Cardiac muscle cell (in vitro differentiated cells and primary cell): ENCODE measurements at regions not wholly inside any gene's neighbourhood (a gene's known extent, or its start where the extent isn't known, plus 50 kb on each side); places are given as distances from the start of the nearest gene placed in this dataset.
A peak's percentile ranks its signal among the peaks of the same experiment; 100 is the strongest.

ENCODE experiments used
- DNase-seq, 2 donors: peaks; one replicate each; pipeline versions ENCODE4 v3.0.0 to v3.0.0-alpha.2; 2010 to 2017; ENCODE audit warnings: low read depth in 1 of 2, low spot score in 1 of 2
- H3K27ac ChIP-seq: fragments of 200-600 bp; sonication (generic); 2 replicates; pipeline ENCODE4 v1.5.1; 2016
- H3K27me3 ChIP-seq: fragments of 200-600 bp; sonication (generic); 2 replicates; pipeline ENCODE4 v1.6.0; 2016; ENCODE audit warnings: control low read depth
- H3K36me3 ChIP-seq: fragments of 200-600 bp; sonication (generic); 2 replicates; pipeline ENCODE4 v1.5.1; 2016; ENCODE audit warnings: control low read depth
- H3K4me1 ChIP-seq: fragments of 200-600 bp; sonication (generic); 2 replicates; pipeline ENCODE4 v1.8.1; 2017; ENCODE audit warnings: low read depth, mild to moderate bottlenecking, mixed run types
- H3K4me3 ChIP-seq: fragments of 200-600 bp; sonication (generic); 2 replicates; pipeline ENCODE4 v1.5.1; 2016; ENCODE audit warnings: mild to moderate bottlenecking
- H3K9me3 ChIP-seq: fragments of 200-600 bp; sonication (generic); 2 replicates; pipeline ENCODE4 v1.5.1; 2017; ENCODE audit warnings: low read depth, mild to moderate bottlenecking, control low read depth
- TF ChIP-seq, protein P1 (sequence below): IDR thresholded peaks from 2 replicates; pipeline ENCODE4 v1.5.1; 2012; ENCODE audit warnings: low read depth, mild to moderate bottlenecking, low read length

DNA sequence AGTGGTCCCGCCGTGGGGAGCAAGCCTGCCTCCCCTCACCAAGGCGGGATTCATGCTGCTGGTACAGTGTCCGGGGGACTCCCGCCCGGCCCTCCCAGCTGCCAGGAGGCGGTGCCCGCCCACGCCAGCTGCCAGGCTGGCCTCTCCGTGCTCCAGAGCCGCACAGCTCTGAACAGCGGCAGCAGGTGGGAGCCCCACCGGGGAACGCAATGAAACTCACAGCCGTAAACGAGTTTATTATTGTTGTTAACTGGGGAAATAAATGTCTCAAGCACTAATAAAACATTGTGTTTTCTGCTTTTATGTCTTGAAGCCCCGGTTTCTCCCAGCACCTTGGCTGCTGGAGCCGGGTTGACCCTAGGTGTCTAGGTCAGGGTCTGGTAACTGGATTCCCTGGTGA is 317.7 kb upstream of the TLE3 start:
- DNase-seq: no peak
- Histone ChIP-seq H3K36me3 (no peaks in the 10 kb centered on the region), H3K27ac (no peak overlapping the region), H3K27me3 (peaks cover 4% of the 10 kb centered on the region), H3K4me1 (peaks cover 9% of the 10 kb centered on the region), H3K4me3 (no peak overlapping the region), H3K9me3 (no peaks in the 10 kb centered on the region)
- TF ChIP-seq, protein P1, sequence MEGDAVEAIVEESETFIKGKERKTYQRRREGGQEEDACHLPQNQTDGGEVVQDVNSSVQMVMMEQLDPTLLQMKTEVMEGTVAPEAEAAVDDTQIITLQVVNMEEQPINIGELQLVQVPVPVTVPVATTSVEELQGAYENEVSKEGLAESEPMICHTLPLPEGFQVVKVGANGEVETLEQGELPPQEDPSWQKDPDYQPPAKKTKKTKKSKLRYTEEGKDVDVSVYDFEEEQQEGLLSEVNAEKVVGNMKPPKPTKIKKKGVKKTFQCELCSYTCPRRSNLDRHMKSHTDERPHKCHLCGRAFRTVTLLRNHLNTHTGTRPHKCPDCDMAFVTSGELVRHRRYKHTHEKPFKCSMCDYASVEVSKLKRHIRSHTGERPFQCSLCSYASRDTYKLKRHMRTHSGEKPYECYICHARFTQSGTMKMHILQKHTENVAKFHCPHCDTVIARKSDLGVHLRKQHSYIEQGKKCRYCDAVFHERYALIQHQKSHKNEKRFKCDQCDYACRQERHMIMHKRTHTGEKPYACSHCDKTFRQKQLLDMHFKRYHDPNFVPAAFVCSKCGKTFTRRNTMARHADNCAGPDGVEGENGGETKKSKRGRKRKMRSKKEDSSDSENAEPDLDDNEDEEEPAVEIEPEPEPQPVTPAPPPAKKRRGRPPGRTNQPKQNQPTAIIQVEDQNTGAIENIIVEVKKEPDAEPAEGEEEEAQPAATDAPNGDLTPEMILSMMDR: no peak

DNA sequence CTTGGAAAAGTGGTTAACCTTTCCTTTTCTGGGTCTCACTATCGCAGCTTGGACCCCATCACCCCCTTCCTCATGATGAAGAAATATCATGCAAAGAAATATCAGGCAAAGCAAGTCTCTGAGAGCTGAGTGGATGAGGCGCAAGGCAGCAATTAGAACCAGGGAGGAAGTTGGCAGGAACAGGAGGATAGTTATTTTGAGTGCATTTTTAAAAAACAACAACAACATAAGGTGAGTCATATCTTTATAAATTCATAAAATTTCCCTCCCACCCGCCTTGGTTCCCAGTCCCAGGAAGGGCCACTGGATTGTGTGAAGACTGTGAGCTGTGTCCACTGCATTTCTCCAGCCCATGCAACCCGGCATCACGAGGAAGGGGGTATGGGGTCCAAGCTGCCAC is 316.9 kb upstream of the TLE3 start:
- H3K4me1 ChIP-seq: peaks cover 12% of the 10 kb centered on the region
- no peak for DNase-seq
- H3K36me3 ChIP-seq: no peaks in the 10 kb centered on the region
- peaks cover 4% of the 10 kb centered on the region for H3K27me3 ChIP-seq
- no peak overlapping the region for H3K27ac ChIP-seq
- H3K9me3 ChIP-seq: no peaks in the 10 kb centered on the region
- TF ChIP-seq, protein P1: no peak
- no peak overlapping the region for H3K4me3 ChIP-seq

DNA sequence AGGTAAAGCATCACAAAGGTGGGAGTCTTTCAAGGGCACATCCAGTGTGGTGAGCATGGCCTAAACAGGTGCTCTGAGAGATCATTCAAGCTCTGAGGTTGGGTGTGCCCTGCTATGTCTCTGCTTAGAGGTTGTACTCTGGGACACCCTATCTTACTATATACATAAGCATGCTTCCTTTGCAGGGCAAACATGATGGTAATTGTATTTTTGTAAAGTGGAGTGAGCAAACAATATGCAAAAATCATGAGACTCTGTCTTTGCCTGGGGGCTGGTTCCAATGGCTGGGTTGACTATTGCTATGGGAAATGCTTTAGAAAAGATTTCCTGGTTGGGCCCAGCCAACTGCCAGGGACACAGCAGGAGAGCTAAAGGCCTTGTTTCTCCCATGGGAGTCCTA is 315.1 kb upstream of the TLE3 start:
- H3K9me3 ChIP-seq: no peaks in the 10 kb centered on the region
- TF ChIP-seq, protein P1: no peak
- no peaks in the 10 kb centered on the region for H3K36me3 ChIP-seq
- H3K4me3 ChIP-seq: no peak overlapping the region
- H3K27ac ChIP-seq: no peak overlapping the region
- peaks cover 12% of the 10 kb centered on the region for H3K4me1 ChIP-seq
- no peaks in the 10 kb centered on the region for H3K27me3 ChIP-seq
- DNase-seq: no peak

DNA sequence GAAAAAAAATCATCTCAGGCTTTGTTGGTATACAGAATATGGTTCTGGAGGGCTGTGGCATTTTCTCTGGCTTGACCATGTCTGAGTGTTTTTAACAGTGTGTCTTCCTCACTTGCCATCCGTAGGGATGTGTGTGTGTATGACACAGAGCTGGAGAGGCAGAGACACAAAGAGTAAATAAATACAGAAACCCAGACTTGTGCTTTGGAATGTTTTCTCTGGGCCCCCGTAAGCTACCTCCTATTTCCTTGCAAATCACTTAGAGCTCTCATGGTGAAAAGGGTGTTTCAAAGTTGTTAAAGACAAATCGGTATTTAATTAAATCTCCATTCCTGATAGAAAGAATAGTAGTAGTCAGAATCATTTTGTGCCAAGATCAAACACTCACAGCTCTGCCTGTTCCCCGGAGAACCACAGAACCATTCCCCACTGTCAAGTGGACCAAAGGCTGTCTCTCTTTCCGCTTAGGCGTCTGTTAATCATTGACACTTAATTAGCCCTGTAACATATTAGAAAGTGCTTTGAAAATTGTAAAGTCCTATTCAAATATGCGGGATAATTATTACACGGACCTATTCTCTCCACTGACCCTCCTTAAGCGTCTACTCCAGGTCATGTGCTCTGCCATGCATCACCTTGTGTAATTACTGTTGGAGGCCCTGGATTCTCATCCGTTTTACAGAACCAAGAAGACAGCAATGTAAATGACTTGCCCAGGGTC is 313.6 kb upstream of the TLE3 start:
- H3K27ac ChIP-seq: no peak overlapping the region
- no peaks in the 10 kb centered on the region for H3K36me3 ChIP-seq
- no peak overlapping the region for H3K4me3 ChIP-seq
- no peaks in the 10 kb centered on the region for H3K9me3 ChIP-seq
- no peak for DNase-seq
- TF ChIP-seq, protein P1: no peak
- peaks cover 16% of the 10 kb centered on the region for H3K4me1 ChIP-seq
- no peaks in the 10 kb centered on the region for H3K27me3 ChIP-seq

DNA sequence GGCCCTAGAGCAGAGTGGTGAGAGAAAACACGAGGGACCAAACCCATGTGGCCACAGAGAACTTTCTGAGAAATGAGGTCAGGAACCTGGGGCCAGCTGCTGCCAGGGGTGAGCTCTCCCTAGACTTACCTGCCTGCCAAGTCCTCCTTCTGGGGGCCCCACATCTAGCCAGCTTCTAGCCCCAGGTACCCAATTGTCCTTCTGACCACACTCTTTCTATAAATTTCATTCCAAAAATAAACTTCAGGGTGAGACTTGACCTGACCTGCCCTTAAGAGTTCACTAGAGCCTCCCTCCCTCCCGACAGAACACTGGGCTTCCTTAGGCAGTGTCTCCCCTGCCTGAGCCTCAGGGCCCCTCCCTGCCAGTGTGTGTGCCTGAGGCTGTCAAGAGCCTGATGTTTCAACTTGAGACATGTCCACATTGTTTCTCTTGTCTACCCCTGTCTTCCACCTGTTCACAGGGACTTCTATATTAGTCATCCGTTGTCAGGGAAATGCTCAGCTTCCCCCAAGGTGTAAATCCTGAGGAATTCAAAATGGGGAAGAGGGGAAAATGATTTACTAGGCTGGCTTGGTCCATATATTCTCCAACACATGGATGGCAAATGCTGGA is 312.8 kb upstream of the TLE3 start:
- no peaks in the 10 kb centered on the region for H3K9me3 ChIP-seq
- TF ChIP-seq, protein P1: no peak
- no peak overlapping the region for H3K27ac ChIP-seq

More for the DNA sequence above, 312.8 kb upstream of the TLE3 start:
- peak in 1 of 2 donors; percentile 28 for DNase-seq
- H3K27me3 ChIP-seq: no peaks in the 10 kb centered on the region
- H3K36me3 ChIP-seq: no peaks in the 10 kb centered on the region
- H3K4me1 ChIP-seq: peaks cover 16% of the 10 kb centered on the region
- no peak overlapping the region for H3K4me3 ChIP-seq
